ENCODE measurements at regions not wholly inside any gene's neighbourhood (a gene's known extent, or its start where the extent isn't known, plus 50 kb on each side); places are given as distances from the start of the nearest gene placed in this dataset.

DNA sequence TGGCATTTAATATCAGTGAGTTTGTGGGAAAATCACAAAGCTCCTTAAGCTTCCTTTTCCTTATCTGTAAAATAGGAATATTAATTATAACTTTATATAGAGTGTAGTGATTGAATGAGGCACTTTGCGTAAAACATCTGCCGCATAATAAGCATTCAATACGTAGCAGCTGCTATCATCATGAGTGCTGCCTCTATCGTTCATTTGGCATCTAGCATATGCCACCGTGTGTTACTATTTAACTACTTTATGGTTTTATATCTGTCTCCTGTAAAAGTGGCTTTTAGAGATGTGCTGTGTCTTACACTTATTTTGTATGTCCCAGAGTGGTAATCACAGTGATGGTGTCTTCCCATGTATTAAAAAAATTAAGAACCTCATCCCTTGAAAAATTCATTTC is 729.6 kb downstream of the SORCS3 start:
- TF ChIP-seq MAFK (IDR thresholded peaks at IDR 0.05; ENCODE audit: low read depth, low read length): no peak
- no peak for TF ChIP-seq CTCF (conservative IDR thresholded peaks at IDR 0.05; ENCODE audit: low read depth, low read length)
- TF ChIP-seq RAD21 (IDR thresholded peaks at IDR 0.05; ENCODE audit: low read length): no peak
- TF ChIP-seq CEBPB (IDR thresholded peaks at IDR 0.05; ENCODE audit: low read depth, low read length): no peak
- TF ChIP-seq FOS (IDR thresholded peaks at IDR 0.05; ENCODE audit: low read depth, low read length): no peak
- no peak for TF ChIP-seq POLR2A (IDR thresholded peaks at IDR 0.05; ENCODE audit: low read depth, low read length)
- TF ChIP-seq NFE2L2 (IDR thresholded peaks at IDR 0.05; ENCODE audit: low read depth, low read length): no peak
- no peak for TF ChIP-seq MXI1 (IDR thresholded peaks at IDR 0.05; ENCODE audit: borderline replicate concordance, low read depth, low read length)
- no peak for TF ChIP-seq RCOR1 (IDR thresholded peaks at IDR 0.05; ENCODE audit: insufficient replicate concordance, low read length)
- TF ChIP-seq BHLHE40 (IDR thresholded peaks at IDR 0.05; ENCODE audit: low read depth, low read length): no peak
